ENCODE measurements at regions not wholly inside any gene's neighbourhood (a gene's known extent, or its start where the extent isn't known, plus 50 kb on each side); places are given as distances from the start of the nearest gene placed in this dataset.

GRCh38 chr7:84474436-84474835 is 279.8 kb upstream of the SEMA3A start:
- DNase-seq: no peak

- no peak for DNase-seq
Observed at GRCh38 chr7:84471576-84471975, 277.0 kb upstream of the SEMA3A start.

- DNase-seq: no peak
Observed at GRCh38 chr7:84469034-84469433, 274.4 kb upstream of the SEMA3A start.

- DNase-seq: no peak
Observed at GRCh38 chr7:84462259-84462658, 267.7 kb upstream of the SEMA3A start.

DNA sequence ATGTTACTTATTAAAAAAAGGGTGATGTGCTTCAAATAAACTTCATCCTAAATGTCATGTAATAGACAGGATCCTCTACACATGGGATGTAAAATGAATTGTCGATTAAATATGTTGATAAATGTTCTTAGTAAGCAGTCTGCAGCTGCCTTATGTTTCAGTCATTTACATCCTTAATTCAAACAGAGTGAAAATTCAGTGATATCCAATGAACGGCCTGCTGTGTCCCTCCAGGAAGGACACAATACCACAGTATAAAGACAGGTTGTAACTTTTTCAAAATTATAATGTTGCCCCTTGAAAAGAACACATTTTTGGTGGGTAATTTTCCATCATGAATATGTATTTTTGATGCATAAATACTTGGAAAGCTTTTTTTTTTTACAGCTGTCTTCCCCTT is 266.5 kb upstream of the SEMA3A start:
- no peak for DNase-seq

- no peak for DNase-seq
Observed at GRCh38 chr7:84455788-84456187, 261.2 kb upstream of the SEMA3A start.

GRCh38 chr7:84454174-84454959 is 259.8 kb upstream of the SEMA3A start:
- no peak for DNase-seq

DNA sequence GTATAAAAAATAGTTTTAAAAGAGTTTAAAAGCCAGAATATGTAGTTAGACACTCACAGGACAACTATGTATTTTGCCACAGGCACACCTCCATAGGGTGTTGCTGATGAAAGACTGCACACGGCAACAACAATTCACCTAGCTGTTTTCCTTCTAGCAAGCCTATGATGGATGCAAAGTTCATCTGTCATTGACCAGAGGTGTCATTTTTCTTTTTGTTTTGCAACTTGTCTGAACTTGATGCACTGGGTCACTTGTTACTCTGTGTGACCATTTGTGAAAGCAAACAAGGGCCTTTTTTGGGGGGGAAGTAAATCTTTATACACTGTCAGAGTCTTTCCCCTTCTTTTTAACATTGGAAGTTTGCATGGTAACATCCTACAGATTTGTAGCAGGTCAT is 258.0 kb upstream of the SEMA3A start:
- no peak for DNase-seq

DNA sequence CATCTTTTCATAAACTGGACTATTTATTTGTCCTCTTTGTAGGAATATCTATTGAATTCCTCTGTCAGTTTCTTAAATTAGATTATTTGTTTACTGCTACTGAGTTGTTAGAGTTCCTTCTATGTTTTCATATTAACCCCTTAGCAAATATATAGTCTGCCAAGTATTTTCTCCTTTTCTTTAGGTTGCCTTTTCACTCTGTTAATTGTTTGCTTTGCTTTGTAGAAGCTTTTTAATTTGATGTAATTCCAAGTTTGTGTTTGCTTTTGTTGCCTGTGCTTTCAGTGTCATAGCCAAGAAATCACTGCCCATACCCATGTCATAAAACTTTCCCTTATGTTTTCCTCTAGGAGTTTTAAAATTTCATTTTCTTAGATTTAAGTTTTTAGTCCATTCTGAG is 256.2 kb upstream of the SEMA3A start:
- no peak for DNase-seq

- no peak for DNase-seq
Observed at GRCh38 chr7:84447636-84448293, 253.2 kb upstream of the SEMA3A start.

GRCh38 chr7:84446991-84447480 is 252.4 kb upstream of the SEMA3A start:
- DNase-seq: no peak

GRCh38 chr7:84425702-84426259 is 231.2 kb upstream of the SEMA3A start:
- no peak for DNase-seq

- no peak for DNase-seq
Observed at GRCh38 chr7:84422790-84423189, 228.2 kb upstream of the SEMA3A start.

DNA sequence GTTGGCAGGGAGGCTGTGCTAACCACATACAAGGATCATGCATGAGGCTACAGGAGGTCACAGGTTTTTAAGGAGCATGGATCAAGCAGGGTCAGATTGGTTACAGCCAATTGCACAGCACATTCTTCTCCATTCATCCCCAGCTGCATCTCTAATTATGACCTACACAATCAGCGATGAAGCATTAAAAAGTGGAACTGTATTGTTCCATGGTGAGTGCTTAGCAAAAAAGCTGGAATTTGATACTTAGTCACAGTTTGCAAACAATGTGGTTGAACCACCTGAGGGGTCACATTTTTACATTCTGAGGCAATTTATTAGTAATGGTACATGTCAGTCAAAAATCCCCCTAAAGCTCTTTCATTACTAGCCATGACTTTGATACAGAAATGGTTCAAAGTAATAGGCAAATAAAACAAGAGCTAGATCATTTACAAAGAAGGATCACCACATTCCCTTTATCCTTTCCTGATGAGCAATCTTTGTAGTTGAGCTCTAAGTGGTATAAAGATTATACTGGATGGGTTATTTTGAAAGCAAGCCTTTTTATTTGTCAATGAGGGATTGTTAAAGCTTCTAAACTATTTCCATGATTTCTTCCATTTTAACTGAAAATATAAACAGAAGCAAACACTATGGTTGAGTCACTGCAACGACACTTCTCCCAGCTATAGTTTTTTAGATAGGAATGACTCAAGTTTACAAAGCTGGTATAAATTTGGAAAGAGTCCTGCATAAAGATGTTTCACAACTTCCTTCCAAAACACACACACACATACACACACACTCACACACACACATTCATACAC is 217.8 kb upstream of the SEMA3A start:
- no peak for DNase-seq

GRCh38 chr7:84399661-84400060 is 205.1 kb upstream of the SEMA3A start:
- DNase-seq: no peak

- DNase-seq: no peak
Observed at GRCh38 chr7:84394219-84394618, 199.6 kb upstream of the SEMA3A start.

GRCh38 chr7:84393786-84394185 is 199.2 kb upstream of the SEMA3A start:
- DNase-seq: no peak

- no peak for DNase-seq
Observed at GRCh38 chr7:84390845-84391244, 196.3 kb upstream of the SEMA3A start.

- no peak for DNase-seq
Observed at GRCh38 chr7:84389242-84389641, 194.7 kb upstream of the SEMA3A start.

GRCh38 chr7:84387595-84387994 is 193.0 kb upstream of the SEMA3A start:
- DNase-seq: no peak

DNA sequence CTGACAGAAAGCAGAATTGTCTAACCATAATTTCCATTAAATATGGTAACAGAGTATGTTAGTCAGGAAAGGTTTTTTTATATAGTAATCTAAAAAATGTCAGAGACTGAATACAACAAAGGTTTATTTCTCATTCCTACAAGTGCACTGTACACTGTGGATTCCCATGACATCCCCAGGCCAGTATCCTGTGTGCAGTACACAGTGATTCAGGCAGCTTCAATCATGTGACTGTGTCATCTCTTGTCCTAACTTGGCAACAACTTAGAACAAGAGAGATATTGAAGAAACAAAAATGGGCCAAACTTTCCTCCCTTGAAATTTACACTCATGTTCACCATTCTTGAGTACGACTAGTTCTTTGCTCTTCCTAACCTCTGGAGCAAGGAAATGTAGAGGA is 189.8 kb upstream of the SEMA3A start:
- no peak for DNase-seq

DNA sequence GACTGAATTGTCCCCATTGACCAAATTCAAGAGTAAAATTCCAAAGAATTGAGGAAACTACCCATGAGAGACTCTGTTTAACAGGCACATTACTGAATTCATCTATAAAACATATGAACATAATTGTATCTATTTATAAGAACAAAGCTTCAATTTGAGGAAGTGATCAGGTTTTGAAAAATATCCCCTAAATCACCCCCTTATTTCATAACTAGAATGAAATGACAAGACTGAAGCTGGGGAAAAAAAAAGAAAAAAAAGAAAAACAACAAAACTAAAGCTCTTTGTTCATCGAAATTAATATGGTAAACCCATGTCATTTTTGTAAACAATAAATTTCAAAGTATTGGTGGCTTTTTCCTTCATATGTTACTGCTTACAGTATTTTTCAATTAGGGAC is 184.9 kb upstream of the SEMA3A start:
- DNase-seq: no peak

- no peak for DNase-seq
Observed at GRCh38 chr7:84372712-84373111, 178.1 kb upstream of the SEMA3A start.

All from stimulated activated CD4-positive, alpha-beta T cell treated with anti-CD3 and anti-CD28 coated beads, Interleukin-2, amount 100 ng/mL, for 48 hours (primary cell).